ENCODE measurements at regions not wholly inside any gene's neighbourhood (a gene's known extent, or its start where the extent isn't known, plus 50 kb on each side); places are given as distances from the start of the nearest gene placed in this dataset.

DNA sequence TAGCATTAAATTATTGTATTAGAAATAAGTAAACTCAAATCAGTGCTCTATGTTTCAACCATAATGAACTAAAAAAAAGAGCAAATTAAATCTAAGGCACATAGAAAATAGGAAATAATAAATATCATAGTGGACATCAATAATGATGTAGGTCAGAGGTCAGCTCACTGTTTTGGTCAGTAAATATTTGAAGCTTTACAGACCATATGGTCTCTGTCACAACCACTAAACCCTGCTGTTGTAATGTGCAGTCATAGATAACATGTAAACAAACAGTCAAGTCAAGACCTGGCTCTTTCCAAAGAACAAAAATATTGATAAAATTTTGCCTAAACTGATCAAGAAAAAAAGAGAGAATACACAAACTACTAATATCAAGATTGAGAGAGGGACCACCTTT lies 615.0 kb downstream of the SH2D4B start:
- H3K4me3 ChIP-seq, result no peak overlapping the region
- H3K9me3 ChIP-seq, result no peaks in the 10 kb centered on the region
- intact Hi-C loops (cut with DNase I), result no loop called here
- H3K4me1 ChIP-seq, result no peaks in the 10 kb centered on the region
- TF ChIP-seq POLR2AphosphoS5 (IDR thresholded peaks at IDR 0.05) (no peak), POLR2A (IDR thresholded peaks at IDR 0.05; ENCODE audit: low read depth) (no peak), EP300 (IDR thresholded peaks at IDR 0.05) (no peak)
- TF ChIP-seq, protein P1, sequence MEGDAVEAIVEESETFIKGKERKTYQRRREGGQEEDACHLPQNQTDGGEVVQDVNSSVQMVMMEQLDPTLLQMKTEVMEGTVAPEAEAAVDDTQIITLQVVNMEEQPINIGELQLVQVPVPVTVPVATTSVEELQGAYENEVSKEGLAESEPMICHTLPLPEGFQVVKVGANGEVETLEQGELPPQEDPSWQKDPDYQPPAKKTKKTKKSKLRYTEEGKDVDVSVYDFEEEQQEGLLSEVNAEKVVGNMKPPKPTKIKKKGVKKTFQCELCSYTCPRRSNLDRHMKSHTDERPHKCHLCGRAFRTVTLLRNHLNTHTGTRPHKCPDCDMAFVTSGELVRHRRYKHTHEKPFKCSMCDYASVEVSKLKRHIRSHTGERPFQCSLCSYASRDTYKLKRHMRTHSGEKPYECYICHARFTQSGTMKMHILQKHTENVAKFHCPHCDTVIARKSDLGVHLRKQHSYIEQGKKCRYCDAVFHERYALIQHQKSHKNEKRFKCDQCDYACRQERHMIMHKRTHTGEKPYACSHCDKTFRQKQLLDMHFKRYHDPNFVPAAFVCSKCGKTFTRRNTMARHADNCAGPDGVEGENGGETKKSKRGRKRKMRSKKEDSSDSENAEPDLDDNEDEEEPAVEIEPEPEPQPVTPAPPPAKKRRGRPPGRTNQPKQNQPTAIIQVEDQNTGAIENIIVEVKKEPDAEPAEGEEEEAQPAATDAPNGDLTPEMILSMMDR (IDR thresholded peaks at IDR 0.05), result no peak
- H3K27ac ChIP-seq (replicated peaks in 1 of 4), result no peak overlapping the region
- H3K36me3 ChIP-seq, result no peaks in the 10 kb centered on the region
- DNase-seq (ENCODE audit: extremely low spot score), result no peak
- H3K27me3 ChIP-seq, result no peaks in the 10 kb centered on the region

DNA sequence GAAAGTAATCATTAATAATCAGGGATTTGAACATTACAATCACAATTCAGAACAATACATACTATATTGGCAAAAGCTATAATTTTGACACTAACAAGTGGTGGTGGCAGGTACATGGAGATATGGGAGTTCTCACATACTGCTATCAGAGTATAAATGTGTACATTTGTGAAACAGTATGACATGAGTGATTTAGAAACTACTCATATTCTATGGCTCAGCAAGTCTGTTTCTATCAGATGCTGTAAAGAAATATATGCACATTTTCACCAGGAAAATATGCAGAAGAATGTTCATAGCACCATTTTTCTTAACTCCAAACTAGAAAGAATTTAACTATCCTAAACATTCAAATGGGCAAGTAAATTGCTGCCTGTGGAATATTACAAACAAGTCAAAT lies 620.0 kb downstream of the SH2D4B start:
- H3K9me3 ChIP-seq, result no peaks in the 10 kb centered on the region
- no peak for DNase-seq (ENCODE audit: extremely low spot score)
- intact Hi-C loops (cut with DNase I), result no loop called here
- TF ChIP-seq EP300 (IDR thresholded peaks at IDR 0.05) (no peak), POLR2A (IDR thresholded peaks at IDR 0.05; ENCODE audit: low read depth) (no peak), POLR2AphosphoS5 (IDR thresholded peaks at IDR 0.05) (no peak)
- TF ChIP-seq, protein P1 (IDR thresholded peaks at IDR 0.05), result no peak
- no peak overlapping the region for H3K27ac ChIP-seq (replicated peaks in 1 of 4)
- H3K27me3 ChIP-seq, result no peaks in the 10 kb centered on the region
- no peak overlapping the region for H3K4me3 ChIP-seq
- no peaks in the 10 kb centered on the region for H3K4me1 ChIP-seq
- no peaks in the 10 kb centered on the region for H3K36me3 ChIP-seq

DNA sequence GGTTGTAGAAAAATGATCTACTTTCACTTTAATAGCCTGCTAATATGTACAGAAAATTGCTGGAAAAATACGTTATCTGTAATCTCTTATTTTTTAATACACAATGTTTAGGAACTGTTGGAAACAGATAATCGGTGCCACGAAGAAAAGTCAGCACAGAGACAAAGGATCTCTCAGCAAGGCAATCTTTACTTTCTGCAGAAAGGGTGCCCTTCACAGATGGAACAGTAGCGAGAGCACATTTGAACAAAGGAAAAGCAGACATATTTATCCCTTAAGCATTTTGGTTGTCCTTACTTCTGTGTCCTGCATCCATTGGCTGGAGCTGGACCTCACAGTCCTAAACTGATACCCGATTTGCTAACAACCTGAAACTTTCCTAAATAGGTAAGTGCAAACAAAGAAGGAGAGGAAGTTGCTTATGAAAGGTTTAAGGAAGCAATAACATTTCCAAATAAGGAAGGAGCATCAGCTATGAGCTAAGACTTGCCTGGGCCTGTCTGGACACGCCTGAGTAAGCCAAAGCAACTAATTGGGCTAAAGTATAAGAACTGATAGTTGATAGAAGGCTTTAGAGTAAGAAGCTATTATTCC lies 640.0 kb downstream of the SH2D4B start:
- Histone ChIP-seq H3K27me3 (no peaks in the 10 kb centered on the region), H3K4me3 (no peak overlapping the region), H3K9me3 (peaks cover 0 to 14% (median 3%) of the 10 kb centered on the region in 4 donors), H3K27ac (replicated peaks in 1 of 4) (no peak overlapping the region), H3K4me1 (no peaks in the 10 kb centered on the region), H3K36me3 (no peaks in the 10 kb centered on the region)
- intact Hi-C loops (cut with DNase I), result no loop called here
- 83% methylated on average over 6 of the region's 6 CpGs for WGBS
- TF ChIP-seq, protein P1 (IDR thresholded peaks at IDR 0.05), result no peak
- TF ChIP-seq EP300 (IDR thresholded peaks at IDR 0.05) (no peak), POLR2A (IDR thresholded peaks at IDR 0.05; ENCODE audit: low read depth) (no peak), POLR2AphosphoS5 (IDR thresholded peaks at IDR 0.05) (no peak)
- no peak for DNase-seq (ENCODE audit: extremely low spot score)

DNA sequence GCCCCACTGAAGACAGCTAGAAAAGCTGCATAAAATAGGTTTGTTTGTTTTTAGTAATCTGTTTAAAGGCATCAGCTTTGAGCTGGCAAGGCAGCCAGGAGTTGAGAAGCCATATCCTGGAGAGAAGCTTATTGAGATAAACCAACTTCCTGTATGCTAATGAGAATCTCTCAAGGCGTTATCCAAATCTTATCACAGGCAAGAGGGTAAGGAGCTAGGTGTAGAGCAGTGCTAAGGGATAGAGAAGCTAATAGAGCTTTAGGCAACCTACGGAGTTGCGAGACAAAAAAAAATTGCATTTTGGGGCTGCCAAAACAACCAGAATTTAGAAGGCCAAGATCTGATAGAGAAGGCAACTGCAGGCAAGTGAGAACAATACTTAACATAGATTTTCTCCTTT lies 641.6 kb downstream of the SH2D4B start:
- intact Hi-C loops (cut with DNase I), result no loop called here
- WGBS, result 76% methylated on average over 3 of the region's 3 CpGs
- no peak for TF ChIP-seq POLR2A (IDR thresholded peaks at IDR 0.05; ENCODE audit: low read depth)
- TF ChIP-seq EP300 (IDR thresholded peaks at IDR 0.05), result no peak
- no peak for TF ChIP-seq POLR2AphosphoS5 (IDR thresholded peaks at IDR 0.05)

DNA sequence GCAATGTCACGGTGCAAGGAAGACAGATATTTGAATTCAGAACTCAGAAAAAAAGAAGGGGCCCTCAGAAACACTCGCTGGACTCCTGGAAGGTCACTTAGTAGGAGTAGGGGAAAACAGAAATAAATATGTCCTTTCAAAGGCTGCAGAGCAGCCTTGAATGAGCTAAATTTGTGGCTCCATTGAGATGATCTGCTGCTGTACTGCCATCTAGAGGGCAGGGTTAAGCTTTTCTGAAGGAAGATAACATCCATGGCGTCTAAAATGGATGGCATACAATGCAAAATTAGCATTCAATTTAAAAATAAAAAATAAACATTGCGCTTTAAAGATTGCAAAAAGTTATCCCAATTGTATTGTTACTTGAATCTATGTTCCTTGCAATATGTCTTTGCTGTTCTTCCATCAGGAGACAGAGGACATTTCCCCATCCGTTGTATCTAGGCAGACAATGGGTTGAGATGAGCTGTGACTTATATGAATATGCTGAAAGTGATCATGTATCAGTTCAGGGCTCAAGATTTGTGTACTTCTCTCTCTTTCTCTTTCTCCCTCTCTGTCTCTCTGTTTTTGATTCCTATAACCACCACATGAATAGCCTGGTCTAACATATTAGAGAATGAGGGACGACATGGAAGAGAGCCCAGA lies 642.2 kb downstream of the SH2D4B start:
- TF ChIP-seq POLR2A (IDR thresholded peaks at IDR 0.05; ENCODE audit: low read depth) (no peak), POLR2AphosphoS5 (IDR thresholded peaks at IDR 0.05) (no peak), EP300 (IDR thresholded peaks at IDR 0.05) (no peak)
- TF ChIP-seq, protein P1 (IDR thresholded peaks at IDR 0.05), result no peak
- Histone ChIP-seq H3K4me3 (no peak overlapping the region), H3K4me1 (no peaks in the 10 kb centered on the region), H3K27ac (replicated peaks in 1 of 4) (no peak overlapping the region), H3K36me3 (no peaks in the 10 kb centered on the region), H3K9me3 (peaks cover 0 to 14% (median 3%) of the 10 kb centered on the region in 4 donors), H3K27me3 (no peaks in the 10 kb centered on the region)
- DNase-seq (ENCODE audit: extremely low spot score), result no peak
- 62% methylated on average over 6 of the region's 6 CpGs for WGBS
- intact Hi-C loops (cut with DNase I), result no loop called here

More for the DNA sequence above, 641.6 kb downstream of the SH2D4B start:
- DNase-seq (ENCODE audit: extremely low spot score), result no peak
- H3K27me3 ChIP-seq, result no peaks in the 10 kb centered on the region
- H3K4me1 ChIP-seq, result no peaks in the 10 kb centered on the region
- no peaks in the 10 kb centered on the region for H3K36me3 ChIP-seq
- no peak overlapping the region for H3K27ac ChIP-seq (replicated peaks in 1 of 4)
- H3K4me3 ChIP-seq, result no peak overlapping the region
- peaks cover 0 to 14% (median 3%) of the 10 kb centered on the region in 4 donors for H3K9me3 ChIP-seq

Data from esophagus muscularis mucosa (tissue), 4 donors.